HL-60 (cell line): ENCODE measurements at regions not wholly inside any gene's neighbourhood (a gene's known extent, or its start where the extent isn't known, plus 50 kb on each side); places are given as distances from the start of the nearest gene placed in this dataset.

Experiments
- GABPA ChIP-seq: IDR thresholded peaks from 2 replicates; pipeline ENCODE4 v1.6.1; 2012; ENCODE audit warnings: low read depth
- POLR2AphosphoS5 ChIP-seq: IDR thresholded peaks from 2 replicates; pipeline ENCODE4 v1.6.1; 2012; ENCODE audit warnings: low read depth
- REST ChIP-seq: IDR thresholded peaks from 2 replicates; pipeline ENCODE4 v1.6.1; 2012; ENCODE audit warnings: low read depth; ENCODE audit not compliant: insufficient replicate concordance
- TF ChIP-seq, protein P1 (sequence below): IDR thresholded peaks from one replicate; pipeline ENCODE4 v1.5.1; 2011; ENCODE audit warnings: low read length, control low read depth, inconsistent platforms; ENCODE audit not compliant: insufficient read depth

GRCh38 chr5:68000805-68001204, 214.8 kb upstream of the PIK3R1 start:
- TF ChIP-seq, protein P1, sequence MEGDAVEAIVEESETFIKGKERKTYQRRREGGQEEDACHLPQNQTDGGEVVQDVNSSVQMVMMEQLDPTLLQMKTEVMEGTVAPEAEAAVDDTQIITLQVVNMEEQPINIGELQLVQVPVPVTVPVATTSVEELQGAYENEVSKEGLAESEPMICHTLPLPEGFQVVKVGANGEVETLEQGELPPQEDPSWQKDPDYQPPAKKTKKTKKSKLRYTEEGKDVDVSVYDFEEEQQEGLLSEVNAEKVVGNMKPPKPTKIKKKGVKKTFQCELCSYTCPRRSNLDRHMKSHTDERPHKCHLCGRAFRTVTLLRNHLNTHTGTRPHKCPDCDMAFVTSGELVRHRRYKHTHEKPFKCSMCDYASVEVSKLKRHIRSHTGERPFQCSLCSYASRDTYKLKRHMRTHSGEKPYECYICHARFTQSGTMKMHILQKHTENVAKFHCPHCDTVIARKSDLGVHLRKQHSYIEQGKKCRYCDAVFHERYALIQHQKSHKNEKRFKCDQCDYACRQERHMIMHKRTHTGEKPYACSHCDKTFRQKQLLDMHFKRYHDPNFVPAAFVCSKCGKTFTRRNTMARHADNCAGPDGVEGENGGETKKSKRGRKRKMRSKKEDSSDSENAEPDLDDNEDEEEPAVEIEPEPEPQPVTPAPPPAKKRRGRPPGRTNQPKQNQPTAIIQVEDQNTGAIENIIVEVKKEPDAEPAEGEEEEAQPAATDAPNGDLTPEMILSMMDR: no peak
- TF ChIP-seq POLR2AphosphoS5 (no peak), GABPA (no peak), REST (no peak)
